Lower leg skin (tissue), 3 donors: ENCODE measurements at regions not wholly inside any gene's neighbourhood (a gene's known extent, or its start where the extent isn't known, plus 50 kb on each side); places are given as distances from the start of the nearest gene placed in this dataset.

Experiments
- CTCF ChIP-seq, 3 donors: fragments of 450-650 bp; IDR thresholded peaks; one replicate each; pipeline ENCODE4 v1.5.1; 2016; ENCODE audit warnings: antibody characterized with exemption in 3 of 3, mild to moderate bottlenecking in 3 of 3, moderate library complexity in 2 of 3
- POLR2A ChIP-seq, 2 donors: fragments of 450-650 bp; IDR thresholded peaks; one replicate each; pipeline ENCODE4 v1.6.1; 2016 to 2017; ENCODE audit warnings: antibody characterized with exemption in 2 of 2, mild to moderate bottlenecking in 1 of 2, moderate library complexity in 1 of 2

- TF ChIP-seq CTCF (IDR thresholded peaks at IDR 0.05) (no peak), POLR2A (IDR thresholded peaks at IDR 0.05) (no peak)
Measured at GRCh38 chr12:59230334-59230733, 310.0 kb upstream of the LRIG3 start.
